H9 (cell line): ENCODE measurements at regions not wholly inside any gene's neighbourhood (a gene's known extent, or its start where the extent isn't known, plus 50 kb on each side); places are given as distances from the start of the nearest gene placed in this dataset.

Experiments used
- DNase-seq: peaks from one replicate; pipeline ENCODE4 v3.0.0-alpha.2; 2017
- H2AFZ ChIP-seq: one replicate; pipeline ENCODE4 v1.6.1; 2013; ENCODE audit warnings: mild to moderate bottlenecking, low read length, control low read depth, moderate library complexity
- H2AK5ac ChIP-seq: 2 replicates; pipeline ENCODE4 v1.6.1; 2013; ENCODE audit warnings: low read length, control low read depth, mixed read lengths; ENCODE audit not compliant: insufficient read length
- H2BK120ac ChIP-seq: one replicate; pipeline ENCODE4 v1.6.1; 2013; ENCODE audit warnings: low read depth, mild to moderate bottlenecking, low read length, control low read depth, inconsistent platforms; ENCODE audit not compliant: poor library complexity, severe bottlenecking
- H2BK12ac ChIP-seq: 2 replicates; pipeline ENCODE4 v1.6.1; 2013; ENCODE audit warnings: low read length, control low read depth, mixed read lengths, low read depth; ENCODE audit not compliant: insufficient read length
- H2BK15ac ChIP-seq: 2 replicates; pipeline ENCODE4 v1.6.1; 2013; ENCODE audit warnings: low read depth, low read length, control low read depth
- H2BK20ac ChIP-seq: one replicate; pipeline ENCODE4 v1.6.1; 2013; ENCODE audit warnings: low read depth, mild to moderate bottlenecking, low read length, control low read depth, inconsistent platforms; ENCODE audit not compliant: poor library complexity, severe bottlenecking
- H2BK5ac ChIP-seq: 2 replicates; pipeline ENCODE4 v1.6.1; 2013; ENCODE audit warnings: low read length, control low read depth, mixed read lengths; ENCODE audit not compliant: insufficient read length
- H3K14ac ChIP-seq: 2 replicates; pipeline ENCODE4 v1.6.1; 2013; ENCODE audit warnings: low read length, control low read depth; ENCODE audit not compliant: insufficient read depth
- H3K18ac ChIP-seq: 2 replicates; pipeline ENCODE4 v1.6.1; 2013; ENCODE audit warnings: low read depth, mild to moderate bottlenecking, mixed read lengths, low read length, control low read depth; ENCODE audit not compliant: insufficient read length
- H3K23ac ChIP-seq: 2 replicates; pipeline ENCODE4 v1.6.1; 2013; ENCODE audit warnings: low read length, control low read depth, mixed read lengths, low read depth; ENCODE audit not compliant: insufficient read length
- H3K23me2 ChIP-seq: 2 replicates; pipeline ENCODE4 v1.6.1; 2013; ENCODE audit warnings: low read depth, mild to moderate bottlenecking, mixed read lengths, low read length, control low read depth; ENCODE audit not compliant: insufficient read length, poor library complexity, severe bottlenecking
- H3K27ac ChIP-seq: 2 replicates; pipeline ENCODE4 v1.5.1; 2013; ENCODE audit warnings: low read length, control low read depth, mixed read lengths, low read depth; ENCODE audit not compliant: insufficient read length
- H3K27me3 ChIP-seq: 2 replicates; pipeline ENCODE4 v1.6.1; 2013; ENCODE audit warnings: low read length, control low read depth, inconsistent platforms; ENCODE audit not compliant: insufficient read depth
- H3K4ac ChIP-seq: 2 replicates; pipeline ENCODE4 v1.6.1; 2013; ENCODE audit warnings: low read depth, mild to moderate bottlenecking, control low read depth, inconsistent platforms, low read length, moderate library complexity
- H3K4me1 ChIP-seq: 2 replicates; pipeline ENCODE4 v1.6.1; 2013; ENCODE audit warnings: low read length, control low read depth, inconsistent platforms; ENCODE audit not compliant: insufficient read depth
- H3K4me2 ChIP-seq: 2 replicates; pipeline ENCODE4 v1.6.1; 2013; ENCODE audit warnings: low read length, control low read depth, mixed read lengths; ENCODE audit not compliant: insufficient read length, insufficient read depth
- H3K56ac ChIP-seq: 2 replicates; pipeline ENCODE4 v1.6.1; 2013; ENCODE audit warnings: low read depth, mild to moderate bottlenecking, mixed read lengths, low read length, control low read depth; ENCODE audit not compliant: insufficient read length
- H3K79me1 ChIP-seq: 2 replicates; pipeline ENCODE4 v1.6.1; 2013; ENCODE audit warnings: low read depth, mild to moderate bottlenecking, moderate library complexity, low read length, control low read depth, inconsistent platforms; ENCODE audit not compliant: insufficient read depth, poor library complexity, severe bottlenecking
- H3K79me2 ChIP-seq: 2 replicates; pipeline ENCODE4 v1.6.1; 2013; ENCODE audit warnings: low read length, control low read depth, inconsistent platforms; ENCODE audit not compliant: insufficient read depth
- H3K9ac ChIP-seq: 2 replicates; pipeline ENCODE4 v1.6.1; 2013; ENCODE audit warnings: low read length, control low read depth, mixed read lengths; ENCODE audit not compliant: insufficient read length; ENCODE audit errors: extremely low read depth
- H3K9me3 ChIP-seq: one replicate; pipeline ENCODE4 v1.6.1; 2013; ENCODE audit warnings: low read depth, low read length, inconsistent platforms; ENCODE audit not compliant: control insufficient read depth
- H3T11ph ChIP-seq: one replicate; pipeline ENCODE4 v1.6.1; 2013; ENCODE audit warnings: mild to moderate bottlenecking, low read length, control low read depth, inconsistent platforms
- H4K20me1 ChIP-seq: one replicate; pipeline ENCODE4 v1.6.1; 2013; ENCODE audit not compliant: control insufficient read depth, insufficient read length, insufficient read depth
- H4K5ac ChIP-seq: 2 replicates; pipeline ENCODE4 v1.6.1; 2013; ENCODE audit warnings: low read depth, mild to moderate bottlenecking, mixed read lengths, low read length, control low read depth; ENCODE audit not compliant: insufficient read length
- H4K8ac ChIP-seq: replicated peaks from 2 replicates; pipeline ENCODE4 v1.6.1; 2013; ENCODE audit warnings: low read length, control low read depth, mixed read lengths, low read depth; ENCODE audit not compliant: insufficient read length
- H4K91ac ChIP-seq: 2 replicates; pipeline ENCODE4 v1.6.1; 2013; ENCODE audit warnings: low read depth, mild to moderate bottlenecking, moderate library complexity, mixed read lengths, low read length, control low read depth; ENCODE audit not compliant: insufficient read length
- H3K27ac Mint-ChIP-seq, 3 experiments: 2 replicates in 2 of 3; 3 replicates in 1 of 3; pipeline ENCODE4 v1.8.0; 2020 to 2021; ENCODE audit warnings: mixed read lengths in 3 of 3, mild to moderate bottlenecking in 1 of 3, moderate library complexity in 1 of 3
- H3K27me3 Mint-ChIP-seq: 2 replicates; pipeline ENCODE4 v1.8.0; 2021; ENCODE audit warnings: low read depth, mild to moderate bottlenecking, moderate library complexity, mixed read lengths
- H3K36me3 Mint-ChIP-seq, 3 experiments: 2 replicates in 2 of 3; 3 replicates in 1 of 3; pipeline ENCODE4 v1.8.0; 2020 to 2021; ENCODE audit warnings: low read depth in 3 of 3, mixed read lengths in 3 of 3; ENCODE audit not compliant: insufficient read depth in 1 of 3
- H3K4me1 Mint-ChIP-seq, 2 experiments: 2 replicates each; pipeline ENCODE4 v1.8.0; 2020; ENCODE audit warnings: mixed read lengths in 2 of 2
- H3K4me3 Mint-ChIP-seq, 2 experiments: 2 replicates in 1 of 2; 3 replicates in 1 of 2; pipeline ENCODE4 v1.8.0; 2020 to 2021; ENCODE audit warnings: mild to moderate bottlenecking in 2 of 2, mixed read lengths in 2 of 2, moderate library complexity in 1 of 2
- H3K9me3 Mint-ChIP-seq, 2 experiments: 2 replicates in 1 of 2; 3 replicates in 1 of 2; pipeline ENCODE4 v1.8.0; 2020; ENCODE audit warnings: mild to moderate bottlenecking in 2 of 2, mixed read lengths in 2 of 2, moderate library complexity in 1 of 2
- CTCF ChIP-seq: fragments of 200-600 bp; sonication (generic); conservative IDR thresholded peaks from 3 replicates; pipeline ENCODE4 v1.8.0; 2021; ENCODE audit warnings: antibody characterized with exemption, mild to moderate bottlenecking
- WGBS: extraction: QIAGEN DNeasy Blood & Tissue Kit; methylation state at CpG from one replicate; pipeline ENCODE4 v1.1.7; 2013; ENCODE audit warnings: missing lambda C conversion rate, low lambda C conversion rate, mixed read lengths; ENCODE audit not compliant: insufficient read length; ENCODE audit errors: extremely low coverage; 5-methylcytosine and 5-hydroxymethylcytosine counted together

- Mint-ChIP-seq H3K27ac (no peak overlapping the region), H3K9me3 (no peaks in the 10 kb centered on the region), H3K4me3 (no peak overlapping the region), H3K27me3 (peaks cover 12% of the 10 kb centered on the region), H3K36me3 (no peaks in the 10 kb centered on the region), H3K4me1 (0 out of 4 replicates have a peak, but pooled peaks cover 0 to 4% of the 10 kb centered on the region in 2 experiments)
- H3K9me3 ChIP-seq, result no peaks in the 10 kb centered on the region
- H4K20me1 ChIP-seq, result no peaks in the 10 kb centered on the region
- no peak overlapping the region for H2AFZ ChIP-seq
- H2BK5ac ChIP-seq, result no peak overlapping the region
- no peak overlapping the region for H2AK5ac ChIP-seq
- no peaks in the 10 kb centered on the region for H3K79me2 ChIP-seq
- no peak overlapping the region for H3K56ac ChIP-seq
- H2BK12ac ChIP-seq, result no peak overlapping the region
- no peak overlapping the region for H3K18ac ChIP-seq
- no peaks in the 10 kb centered on the region for H3K79me1 ChIP-seq
- H2BK15ac ChIP-seq, result no peak overlapping the region
- H3K4ac ChIP-seq, result no peak overlapping the region
- H3K27ac ChIP-seq, result no peak overlapping the region
- no peak overlapping the region for H3K9ac ChIP-seq
- H2BK20ac ChIP-seq, result no peak overlapping the region
- H2BK120ac ChIP-seq, result no peak overlapping the region
- H3K14ac ChIP-seq, result no peak overlapping the region
- no peak overlapping the region for H4K8ac ChIP-seq
- peaks cover 3% of the 10 kb centered on the region for H3K23me2 ChIP-seq
- H3K23ac ChIP-seq, result no peak overlapping the region
- H3T11ph ChIP-seq, result no peak overlapping the region
- H3K27me3 ChIP-seq, result no peaks in the 10 kb centered on the region
- no peak overlapping the region for H4K91ac ChIP-seq
- no peak for TF ChIP-seq CTCF
- no peaks in the 10 kb centered on the region for H3K4me1 ChIP-seq
- no peak overlapping the region for H3K4me2 ChIP-seq
- H4K5ac ChIP-seq, result no peak overlapping the region
- WGBS, result no CpG with 5 or more reads among the region's 7 CpGs
- no peak for DNase-seq
These were observed 76.1 kb upstream of the PDSS1 start for GRCh38 chr10:26621243-26621888.
